Activated CD8-positive, alpha-beta T cell treated with anti-CD3 and anti-CD28 coated beads, Interleukin-2, amount 10 ng/mL, durations not matched to agents 7 days and 5 days (primary cell): ENCODE measurements at regions not wholly inside any gene's neighbourhood (a gene's known extent, or its start where the extent isn't known, plus 50 kb on each side); places are given as distances from the start of the nearest gene placed in this dataset.

Source experiments
- ATAC-seq: fragments of 150-1000 bp; cut with Tn5 transposase; one replicate; pipeline ENCODE4 v1.10.0; 2021; ENCODE audit warnings: moderate library complexity
- CTCF ChIA-PET: fragments of 350-600 bp; sonication (Branson Sonifier 250); formaldehyde crosslinking; loops from one replicate; lab custom pipeline; 2021; ENCODE audit warnings: antibody characterized with exemption; lab: Charles Lee
- POLR2A ChIA-PET: fragments of 350-600 bp; sonication (Branson Sonifier 250); formaldehyde crosslinking; loops from one replicate; lab custom pipeline; 2021; ENCODE audit warnings: antibody characterized with exemption; lab: Charles Lee
- DNase-seq: peaks from one replicate; pipeline ENCODE4 v3.0.0-alpha.2; 2020
- H3K27ac Mint-ChIP-seq: one replicate; pipeline ENCODE4 v1.8.0; 2021; ENCODE audit warnings: mild to moderate bottlenecking, mixed read lengths
- H3K27me3 Mint-ChIP-seq: one replicate; pipeline ENCODE4 v1.8.0; 2021; ENCODE audit warnings: low read depth, mixed read lengths
- H3K36me3 Mint-ChIP-seq: one replicate; pipeline ENCODE4 v1.8.0; 2021; ENCODE audit warnings: low read depth, mixed read lengths
- H3K4me1 Mint-ChIP-seq: one replicate; pipeline ENCODE4 v1.8.0; 2021; ENCODE audit warnings: low read depth, mixed read lengths
- H3K4me3 Mint-ChIP-seq: one replicate; pipeline ENCODE4 v1.8.0; 2021; ENCODE audit warnings: mild to moderate bottlenecking, mixed read lengths
- H3K9me3 Mint-ChIP-seq: one replicate; pipeline ENCODE4 v1.8.0; 2022; ENCODE audit warnings: mixed read lengths; ENCODE audit not compliant: insufficient read depth

DNA sequence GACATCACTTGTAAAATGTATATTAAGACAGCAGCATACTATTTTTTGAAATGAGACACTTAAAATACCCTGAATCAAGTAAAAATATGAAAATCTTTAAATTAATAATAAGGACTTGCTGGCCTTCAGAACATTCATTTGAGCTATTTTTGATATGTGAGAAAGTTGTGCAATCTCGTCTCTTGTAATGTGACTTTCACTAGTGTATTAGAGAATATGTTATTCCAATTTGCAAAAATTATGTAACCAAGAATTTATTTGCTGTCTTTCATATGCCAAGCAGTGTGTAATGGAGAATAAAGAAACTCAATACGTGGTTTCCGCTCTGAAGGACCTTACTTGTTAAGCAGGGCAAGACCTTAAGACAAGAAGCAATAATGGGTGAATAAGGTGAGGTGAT, 375.0 kb upstream of the RUNX1 start:
- H3K9me3 Mint-ChIP-seq = peaks cover 4% of the 10 kb centered on the region
- no peak for ATAC-seq
- POLR2A ChIA-PET = no interaction called here
- peaks cover 12% of the 10 kb centered on the region for H3K4me1 Mint-ChIP-seq
- DNase-seq = no peak
- H3K4me3 Mint-ChIP-seq = no peak overlapping the region
- no peak overlapping the region for H3K27ac Mint-ChIP-seq
- H3K27me3 Mint-ChIP-seq = peaks cover 10% of the 10 kb centered on the region
- CTCF ChIA-PET = interaction anchor here (1.1 kb wide), 1 partner anchor 731 kb away, joined by 3 read pairs; no protein-coding TSS in a partner anchor
- no peaks in the 10 kb centered on the region for H3K36me3 Mint-ChIP-seq

DNA sequence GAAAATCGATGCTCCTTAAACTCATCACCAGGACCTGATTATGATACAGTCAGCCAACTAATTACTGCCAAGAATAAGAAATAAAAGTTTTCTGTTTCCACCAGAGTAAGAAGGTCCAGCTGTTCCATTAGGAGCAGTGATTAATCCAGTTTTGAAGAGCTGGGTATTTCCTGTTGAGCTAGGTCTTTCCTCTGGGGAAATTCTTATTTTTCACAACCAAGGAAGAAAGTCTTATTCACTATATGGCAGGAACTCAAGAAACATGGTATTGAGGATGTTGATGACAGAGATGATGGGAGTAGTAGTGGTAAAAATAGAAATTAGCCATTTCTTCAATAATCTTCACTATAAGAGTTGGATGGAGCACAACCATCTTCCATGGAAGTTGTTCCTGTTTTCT, 374.6 kb upstream of the RUNX1 start:
- ATAC-seq (no peak), DNase-seq (no peak)
- Mint-ChIP-seq H3K27ac (no peak overlapping the region), H3K4me1 (peaks cover 8% of the 10 kb centered on the region), H3K4me3 (no peak overlapping the region), H3K27me3 (peaks cover 10% of the 10 kb centered on the region), H3K9me3 (peaks cover 4% of the 10 kb centered on the region), H3K36me3 (no peaks in the 10 kb centered on the region)
- POLR2A ChIA-PET = no interaction called here
- CTCF ChIA-PET = interaction anchor here (1.1 kb wide), 1 partner anchor 730 kb away, joined by 3 read pairs; no protein-coding TSS in a partner anchor

DNA sequence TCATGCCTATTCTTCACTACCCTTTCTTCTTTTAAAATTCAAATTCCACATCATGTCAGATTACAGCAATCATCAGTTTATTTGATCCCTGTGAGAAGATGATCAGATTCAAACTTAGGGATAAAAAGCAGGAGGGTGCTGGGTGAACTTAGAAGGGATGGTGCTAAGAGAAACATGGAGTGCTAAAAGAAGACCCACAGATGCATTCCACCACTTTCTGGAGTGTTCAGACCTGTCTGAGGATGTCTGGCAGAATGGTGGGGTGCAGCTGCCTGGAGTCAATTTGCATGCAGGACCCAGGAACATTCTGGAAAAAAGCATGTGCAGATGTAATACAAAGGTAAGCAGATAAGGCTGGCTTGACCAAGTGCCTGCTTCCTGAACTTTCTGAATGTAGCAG, 372.9 kb upstream of the RUNX1 start:
- Mint-ChIP-seq H3K4me3 (no peak overlapping the region), H3K27me3 (peaks cover 8% of the 10 kb centered on the region), H3K27ac (no peak overlapping the region), H3K4me1 (no peaks in the 10 kb centered on the region), H3K9me3 (peaks cover 4% of the 10 kb centered on the region), H3K36me3 (no peaks in the 10 kb centered on the region)
- CTCF ChIA-PET = no interaction called here
- POLR2A ChIA-PET = no interaction called here
- ATAC-seq (no peak), DNase-seq (no peak)

DNA sequence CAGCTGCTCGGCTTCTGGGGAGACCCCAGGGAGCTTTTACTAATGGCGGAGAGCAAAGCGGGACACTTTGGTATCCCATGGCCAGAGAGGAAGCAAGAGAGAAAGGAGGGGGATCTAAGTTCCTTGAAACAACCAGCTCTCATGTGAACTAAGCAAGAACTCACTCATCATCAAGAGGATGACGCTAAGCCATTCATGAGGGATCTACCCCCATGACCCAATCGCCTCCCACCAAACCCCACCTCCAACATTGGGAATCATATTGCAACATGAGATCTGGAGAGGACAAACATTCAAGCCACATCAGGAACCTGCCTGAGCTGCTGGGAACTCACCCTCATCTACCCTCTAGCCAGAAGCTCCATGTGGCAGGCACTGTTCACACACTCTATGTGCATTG, 372.1 kb upstream of the RUNX1 start:
- Mint-ChIP-seq H3K4me1 (no peaks in the 10 kb centered on the region), H3K27ac (no peak overlapping the region), H3K27me3 (peaks cover 6% of the 10 kb centered on the region), H3K4me3 (no peak overlapping the region), H3K9me3 (peaks cover 4% of the 10 kb centered on the region), H3K36me3 (no peaks in the 10 kb centered on the region)
- ChIA-PET CTCF (no interaction called here), POLR2A (interaction anchor here (0.7 kb wide), 1 partner anchor 97 kb away, joined by 3 read pairs; no protein-coding TSS in a partner anchor)
- no peak for DNase-seq
- ATAC-seq = no peak

DNA sequence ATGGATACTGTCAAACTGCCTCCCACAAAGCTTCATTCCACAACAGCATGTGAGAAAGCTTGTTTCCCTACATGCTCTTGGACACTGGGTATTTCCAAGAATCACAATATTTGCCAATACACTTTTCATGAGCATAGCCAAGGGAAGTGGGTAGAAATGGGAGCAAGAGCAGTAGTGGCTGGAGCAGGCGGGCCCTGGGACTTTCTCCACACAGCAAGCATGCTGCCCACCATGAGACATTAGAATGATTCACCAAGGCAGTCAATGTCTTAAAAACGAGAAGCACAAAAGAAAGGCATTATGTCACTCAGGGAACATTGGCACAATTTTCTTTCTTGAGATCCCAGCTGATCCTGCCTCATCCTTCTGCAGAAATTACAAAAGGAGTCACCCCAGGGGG, 371.6 kb upstream of the RUNX1 start:
- Mint-ChIP-seq H3K4me1 (no peaks in the 10 kb centered on the region), H3K36me3 (no peaks in the 10 kb centered on the region), H3K27ac (no peak overlapping the region), H3K9me3 (peaks cover 4% of the 10 kb centered on the region), H3K4me3 (no peak overlapping the region), H3K27me3 (peaks cover 6% of the 10 kb centered on the region)
- DNase-seq = no peak
- ChIA-PET POLR2A (interaction anchor here (0.7 kb wide), 1 partner anchor 97 kb away, joined by 3 read pairs; no protein-coding TSS in a partner anchor), CTCF (no interaction called here)
- no peak for ATAC-seq

DNA sequence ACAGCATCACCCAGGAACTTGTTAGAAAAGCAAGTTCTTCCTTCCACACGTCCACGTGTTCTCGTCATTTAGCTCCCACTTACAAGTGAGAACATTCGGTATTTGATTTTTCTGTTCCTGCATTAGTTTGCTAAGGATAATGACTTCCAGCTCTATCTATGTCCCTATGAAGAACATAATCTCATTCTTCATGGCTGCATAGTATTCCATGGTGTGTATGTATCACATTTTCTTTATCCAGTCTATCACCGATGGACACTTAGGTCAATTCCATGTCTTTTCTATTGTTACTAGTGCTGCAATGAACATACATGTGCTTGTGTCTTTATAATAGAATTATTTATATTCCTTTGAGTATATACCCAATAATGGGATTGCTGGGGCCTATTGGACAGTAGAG, 368.7 kb upstream of the RUNX1 start:
- ChIA-PET POLR2A (no interaction called here), CTCF (interaction anchor here (2.0 kb wide), 1 partner anchor 18 kb away, joined by 6 read pairs; no protein-coding TSS in a partner anchor)
- Mint-ChIP-seq H3K27me3 (peaks cover 19% of the 10 kb centered on the region), H3K4me1 (no peaks in the 10 kb centered on the region), H3K36me3 (no peaks in the 10 kb centered on the region), H3K27ac (no peak overlapping the region), H3K4me3 (no peak overlapping the region), H3K9me3 (peaks cover 4% of the 10 kb centered on the region)
- ATAC-seq (no peak), DNase-seq (no peak)

DNA sequence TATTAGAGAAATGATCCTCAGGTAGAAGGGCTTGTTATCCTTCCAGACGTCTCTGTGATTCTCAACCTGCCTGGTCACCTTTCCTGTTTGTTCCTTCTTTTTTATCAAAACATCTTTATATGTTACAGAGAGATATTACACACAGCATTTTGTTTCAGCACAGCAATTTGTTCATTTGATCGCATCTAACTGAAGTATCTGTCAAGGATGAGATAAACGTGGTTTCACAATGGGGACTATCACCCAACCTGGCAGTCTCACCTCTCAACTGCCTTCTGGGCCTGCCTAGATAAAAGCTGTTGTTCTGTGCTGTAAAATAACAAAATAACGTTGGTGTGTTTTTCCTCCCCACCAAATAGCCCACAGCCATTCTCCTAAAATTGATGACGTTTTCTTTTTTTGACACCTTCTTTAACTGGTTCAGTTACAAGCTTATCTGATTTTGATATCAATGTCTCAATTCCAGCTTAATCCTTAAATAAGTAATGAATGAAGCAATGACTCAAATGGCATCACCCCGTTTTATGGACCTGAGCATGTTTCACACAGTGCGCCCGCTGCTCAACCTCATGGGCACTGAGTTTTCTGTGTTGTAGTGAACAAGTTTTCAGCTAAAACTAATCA, 367.9 kb upstream of the RUNX1 start:
- H3K27me3 Mint-ChIP-seq = peaks cover 19% of the 10 kb centered on the region
- DNase-seq = no peak
- no peaks in the 10 kb centered on the region for H3K36me3 Mint-ChIP-seq
- no peaks in the 10 kb centered on the region for H3K4me1 Mint-ChIP-seq
- H3K9me3 Mint-ChIP-seq = peaks cover 4% of the 10 kb centered on the region
- POLR2A ChIA-PET = no interaction called here
- H3K27ac Mint-ChIP-seq = no peak overlapping the region
- H3K4me3 Mint-ChIP-seq = no peak overlapping the region
- no peak for ATAC-seq
- CTCF ChIA-PET = interaction anchor here (2.0 kb wide), 1 partner anchor 17 kb away, joined by 6 read pairs; no protein-coding TSS in a partner anchor

DNA sequence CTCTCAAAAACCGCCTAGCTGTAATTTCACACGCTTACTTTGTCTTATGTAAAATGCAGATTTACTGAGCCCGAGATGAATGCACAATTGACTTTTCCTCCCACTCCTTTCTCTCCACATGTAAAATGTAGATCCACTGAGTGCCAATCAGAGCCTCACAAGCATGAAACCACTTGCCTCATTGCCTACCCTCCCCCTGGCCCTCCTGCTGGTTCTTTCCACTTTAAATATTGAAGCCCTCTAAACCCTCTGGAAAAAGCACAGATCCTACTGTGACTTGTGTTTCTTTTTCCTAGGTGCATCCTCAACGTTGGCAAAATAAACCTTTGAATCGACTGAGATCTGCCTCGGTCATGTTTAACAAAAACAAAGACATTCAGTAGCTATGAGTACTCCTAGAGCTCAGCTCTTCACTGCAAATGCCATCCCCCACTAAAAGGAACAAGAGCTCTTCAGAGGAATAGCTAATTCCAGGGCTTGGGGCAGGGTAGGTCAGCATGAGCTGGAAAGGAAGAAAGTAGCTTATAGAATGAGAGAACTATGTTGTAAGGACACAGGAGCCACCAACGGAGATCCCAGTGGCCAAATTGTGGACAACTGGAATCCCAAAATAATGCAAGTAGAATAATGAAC, 365.5 kb upstream of the RUNX1 start:
- Mint-ChIP-seq H3K4me1 (no peaks in the 10 kb centered on the region), H3K9me3 (no peaks in the 10 kb centered on the region), H3K27ac (no peak overlapping the region), H3K4me3 (no peak overlapping the region), H3K36me3 (no peaks in the 10 kb centered on the region), H3K27me3 (peaks cover 19% of the 10 kb centered on the region)
- POLR2A ChIA-PET = no interaction called here
- DNase-seq (no peak), ATAC-seq (no peak)
- CTCF ChIA-PET = no interaction called here

DNA sequence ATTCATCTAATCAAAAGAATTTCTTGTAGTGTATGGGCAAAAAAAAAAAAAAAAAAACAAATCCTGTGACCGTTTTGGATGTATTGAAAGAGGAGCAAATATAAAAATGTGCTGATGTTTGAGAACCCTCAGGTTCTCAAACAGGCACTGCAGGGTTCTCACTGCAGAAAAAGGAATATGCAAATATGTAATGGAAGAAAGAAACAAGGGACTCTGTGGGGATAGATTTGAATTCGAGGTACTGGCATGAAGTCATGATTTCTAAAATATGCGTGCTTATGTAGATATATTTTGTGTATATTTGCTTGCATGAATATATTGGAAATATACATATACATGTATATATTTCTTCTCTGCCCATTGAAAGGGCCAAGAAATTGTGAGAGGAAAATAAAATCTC, 365.0 kb upstream of the RUNX1 start:
- H3K4me1 Mint-ChIP-seq = no peaks in the 10 kb centered on the region
- no peak overlapping the region for H3K27ac Mint-ChIP-seq
- DNase-seq = no peak
- ChIA-PET CTCF (no interaction called here), POLR2A (no interaction called here)
- no peak for ATAC-seq
- no peaks in the 10 kb centered on the region for H3K9me3 Mint-ChIP-seq
- peaks cover 19% of the 10 kb centered on the region for H3K27me3 Mint-ChIP-seq
- H3K4me3 Mint-ChIP-seq = no peak overlapping the region
- H3K36me3 Mint-ChIP-seq = no peaks in the 10 kb centered on the region

DNA sequence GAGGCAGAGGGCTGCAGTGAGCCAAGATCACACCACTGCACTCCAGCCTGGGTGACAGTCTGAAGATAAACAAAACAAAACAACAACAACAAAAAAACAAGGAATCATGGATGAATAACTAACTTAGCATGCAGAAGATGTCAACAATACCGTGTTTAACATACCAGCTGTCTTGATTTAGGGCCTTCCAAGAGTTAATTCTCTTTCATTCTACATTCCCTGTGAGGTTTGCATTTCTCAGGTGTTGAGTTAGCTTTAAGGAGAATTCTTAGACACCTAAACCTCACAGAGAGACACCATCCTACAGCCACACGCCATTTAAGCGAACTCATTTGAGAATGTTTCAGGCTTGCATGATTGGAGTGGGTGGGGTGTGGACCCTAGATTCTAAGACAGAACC, 363.1 kb upstream of the RUNX1 start:
- Mint-ChIP-seq H3K4me1 (no peaks in the 10 kb centered on the region), H3K27ac (no peak overlapping the region), H3K9me3 (no peaks in the 10 kb centered on the region), H3K36me3 (no peaks in the 10 kb centered on the region), H3K4me3 (no peak overlapping the region), H3K27me3 (peaks cover 17% of the 10 kb centered on the region)
- ATAC-seq = no peak
- no peak for DNase-seq
- ChIA-PET CTCF (interaction anchor here (1.6 kb wide), 1 partner anchor 428 kb away, joined by 4 read pairs; no protein-coding TSS in a partner anchor), POLR2A (no interaction called here)

DNA sequence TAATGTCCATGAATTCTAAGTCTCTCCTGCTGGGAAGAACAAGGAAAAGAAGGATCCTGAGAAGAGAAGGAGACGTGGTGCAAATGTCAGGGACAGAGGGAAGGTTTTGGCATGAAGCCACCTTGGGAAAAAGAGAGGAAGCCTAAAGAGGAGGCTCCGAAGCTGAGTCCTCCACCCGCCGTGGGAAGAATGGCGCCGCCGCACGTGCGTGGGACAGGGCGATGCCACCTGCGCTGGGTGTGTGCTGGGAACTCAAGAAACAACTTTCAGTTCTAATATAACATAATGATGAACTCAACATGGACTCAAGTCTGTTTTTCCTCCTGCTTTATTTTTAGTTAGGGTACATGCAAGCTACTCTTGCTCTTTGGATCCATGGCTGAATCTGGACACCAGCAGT, 362.3 kb upstream of the RUNX1 start:
- DNase-seq = no peak
- ChIA-PET CTCF (interaction anchor here (1.6 kb wide), 1 partner anchor 429 kb away, joined by 4 read pairs; no protein-coding TSS in a partner anchor), POLR2A (no interaction called here)
- Mint-ChIP-seq H3K36me3 (no peaks in the 10 kb centered on the region), H3K4me1 (no peaks in the 10 kb centered on the region), H3K27me3 (peaks cover 13% of the 10 kb centered on the region), H3K9me3 (no peaks in the 10 kb centered on the region), H3K4me3 (no peak overlapping the region), H3K27ac (no peak overlapping the region)
- no peak for ATAC-seq

DNA sequence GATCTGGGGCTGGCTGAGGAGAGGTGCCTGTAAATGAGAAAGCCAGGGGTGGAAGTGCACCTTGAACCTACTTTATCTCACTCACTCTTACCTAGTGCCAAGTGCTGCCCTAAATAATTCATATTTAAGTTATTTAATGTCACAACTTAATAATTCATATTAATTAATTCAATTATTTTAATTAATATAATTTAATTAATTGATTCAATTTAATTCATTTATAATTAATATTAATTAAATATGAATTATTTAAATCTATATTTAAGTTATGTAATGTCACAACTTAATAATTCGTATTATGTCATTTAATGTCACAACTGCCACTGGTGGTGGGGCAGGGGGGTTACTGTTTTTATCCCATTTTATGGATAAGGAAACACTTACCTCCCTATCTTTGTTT, 361.6 kb upstream of the RUNX1 start:
- peaks cover 13% of the 10 kb centered on the region for H3K27me3 Mint-ChIP-seq
- ChIA-PET CTCF (no interaction called here), POLR2A (no interaction called here)
- no peak overlapping the region for H3K27ac Mint-ChIP-seq
- H3K36me3 Mint-ChIP-seq = no peaks in the 10 kb centered on the region
- H3K4me1 Mint-ChIP-seq = no peaks in the 10 kb centered on the region
- H3K9me3 Mint-ChIP-seq = no peaks in the 10 kb centered on the region
- no peak overlapping the region for H3K4me3 Mint-ChIP-seq
- no peak for DNase-seq
- ATAC-seq = no peak
